HG03432 (cell line): ENCODE measurements at regions not wholly inside any gene's neighbourhood (a gene's known extent, or its start where the extent isn't known, plus 50 kb on each side); places are given as distances from the start of the nearest gene placed in this dataset.
"Not testable (repeated sequence)": the region's sequence is repeated elsewhere in the genome, so short reads cannot be mapped to it uniquely, and the experiment has no call there.

Source experiments
- ATAC-seq: cut with Tn5 transposase; IDR thresholded peaks from one replicate; pipeline ENCODE4 v1.9.1; 2021; ENCODE audit warnings: mild to moderate bottlenecking, moderate library complexity; ENCODE audit not compliant: unreplicated experiment

DNA sequence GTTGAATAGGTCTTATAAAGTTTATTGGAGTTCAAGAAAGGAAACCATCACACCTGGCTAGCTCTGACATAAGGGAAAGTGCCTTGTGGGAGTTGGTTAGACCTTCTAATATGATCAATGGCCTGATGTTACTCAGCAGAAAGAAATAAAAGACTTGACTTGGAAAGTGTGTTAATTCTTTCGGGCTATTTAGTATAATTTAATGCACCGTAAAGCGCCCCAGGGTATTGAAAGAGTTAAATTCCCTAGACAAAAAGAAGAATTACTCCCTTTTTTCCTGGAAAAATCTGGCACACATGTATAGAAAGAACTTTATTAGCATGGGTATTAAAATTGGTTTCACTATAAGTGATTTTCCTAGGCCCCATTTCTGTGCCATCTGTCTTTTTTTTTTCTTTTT is 1125.7 kb upstream of the FLRT2 start:
- no peak for ATAC-seq

DNA sequence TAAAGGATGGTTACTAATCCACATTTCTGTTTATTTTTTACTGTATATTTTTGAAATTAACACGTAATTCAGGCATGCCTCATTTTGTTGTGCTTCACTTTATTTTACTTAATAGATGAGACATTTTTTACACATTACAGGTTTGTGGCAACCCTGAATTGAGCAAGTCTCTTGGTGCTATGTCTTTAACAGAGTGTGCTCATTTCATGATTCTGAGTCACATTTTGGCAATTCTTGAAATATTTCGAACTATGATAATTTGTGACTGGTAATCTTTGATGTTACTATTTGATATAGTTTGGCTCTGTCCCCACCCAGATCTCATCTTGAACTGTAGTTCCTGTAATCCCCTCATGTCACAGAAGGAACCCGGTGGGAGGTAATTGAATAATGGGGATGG is 1120.5 kb upstream of the FLRT2 start:
- no peak for ATAC-seq

DNA sequence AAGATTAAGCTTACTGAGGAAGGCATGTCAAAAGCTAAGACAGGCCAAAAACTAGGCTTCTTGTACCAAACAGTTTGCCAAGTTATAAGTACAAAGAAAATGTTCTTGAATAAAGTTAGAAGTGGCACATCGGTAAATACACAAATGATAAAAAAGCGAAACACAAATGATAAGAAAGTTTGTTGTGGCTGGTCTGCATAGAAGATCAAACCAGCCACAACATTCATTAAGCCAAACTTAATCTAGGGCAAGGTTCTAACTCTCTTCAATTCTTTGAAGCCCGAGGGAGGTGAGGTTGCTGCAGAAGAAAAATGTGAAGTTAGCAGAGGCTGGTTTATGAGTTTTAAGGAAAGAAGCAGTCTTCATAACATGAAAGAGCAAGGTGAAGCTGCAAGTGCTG is 1119.6 kb upstream of the FLRT2 start:
- no peak for ATAC-seq

DNA sequence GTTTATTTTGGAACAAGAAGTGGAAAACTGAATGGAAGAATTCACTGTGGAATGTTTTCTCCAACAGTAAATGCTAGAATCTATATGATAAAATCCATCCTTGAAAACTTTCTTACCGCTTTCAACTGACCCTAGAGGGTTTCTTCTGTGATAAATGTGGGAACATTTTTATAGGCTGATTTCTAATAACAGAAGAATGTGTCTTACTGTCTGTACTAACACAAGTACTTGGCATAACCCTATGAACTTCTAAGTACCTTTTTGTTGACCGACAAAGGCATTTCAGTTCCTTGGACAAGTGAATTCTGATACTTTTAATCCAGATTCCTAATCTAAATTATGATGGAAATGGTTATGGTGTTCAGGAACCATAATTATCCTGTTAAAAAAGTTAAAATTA is 1109.7 kb upstream of the FLRT2 start:
- no peak for ATAC-seq

DNA sequence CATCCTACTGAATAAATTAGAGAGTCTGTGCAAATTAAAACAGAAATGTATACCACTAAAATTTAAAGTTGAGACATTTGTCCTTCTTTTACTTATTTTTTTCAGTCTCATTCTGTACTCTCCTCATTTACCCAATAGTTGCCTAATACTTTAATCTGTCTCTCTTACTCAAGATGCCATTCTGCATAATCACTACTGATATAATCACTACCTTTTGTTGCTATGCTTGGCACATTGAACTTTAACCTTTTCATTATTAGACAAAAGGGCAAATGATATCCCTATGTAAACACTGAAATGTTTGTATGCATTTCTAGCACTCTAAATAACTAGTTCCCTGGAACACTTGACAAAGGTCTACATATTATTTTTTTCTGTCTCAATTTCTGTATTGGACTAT is 1108.3 kb upstream of the FLRT2 start:
- ATAC-seq, result no peak

DNA sequence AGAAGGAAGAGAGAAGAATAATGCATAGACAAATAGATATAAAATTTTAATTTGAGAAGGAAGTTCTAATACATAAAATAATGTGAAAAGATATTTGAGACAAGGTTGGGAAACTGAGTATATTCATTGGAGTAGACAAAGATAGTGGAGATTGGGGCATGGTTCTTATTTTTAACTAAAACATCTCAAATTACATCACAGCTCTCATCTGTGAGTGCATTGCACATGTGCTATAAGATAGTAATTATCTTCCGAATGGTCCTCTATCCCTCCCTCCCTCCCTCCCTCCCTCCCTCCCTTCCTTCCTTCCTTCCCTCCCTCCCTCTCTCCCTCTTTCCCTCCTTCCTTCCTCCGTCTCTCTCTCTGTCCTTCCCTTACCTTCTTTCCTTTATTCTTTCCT is 1104.0 kb upstream of the FLRT2 start:
- ATAC-seq, result no peak

DNA sequence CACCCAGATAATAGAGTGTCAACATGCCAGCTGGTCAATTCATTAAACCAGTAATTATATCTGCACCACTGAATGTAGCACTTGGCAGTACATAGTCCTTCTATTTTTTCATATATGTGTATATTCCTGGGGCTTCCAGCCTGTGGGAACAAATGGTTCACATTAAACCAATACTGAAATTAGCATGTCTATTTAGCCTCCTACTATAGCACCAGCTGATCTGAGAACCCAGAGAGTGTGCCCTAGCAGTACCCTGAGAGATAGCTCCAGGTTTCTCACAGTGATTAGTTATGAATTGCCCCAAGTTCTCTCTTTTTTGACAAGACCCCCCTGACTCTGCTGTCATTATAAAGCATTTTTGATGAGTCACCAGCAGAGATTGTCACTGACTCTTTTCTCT is 1097.3 kb upstream of the FLRT2 start:
- ATAC-seq, result no peak

DNA sequence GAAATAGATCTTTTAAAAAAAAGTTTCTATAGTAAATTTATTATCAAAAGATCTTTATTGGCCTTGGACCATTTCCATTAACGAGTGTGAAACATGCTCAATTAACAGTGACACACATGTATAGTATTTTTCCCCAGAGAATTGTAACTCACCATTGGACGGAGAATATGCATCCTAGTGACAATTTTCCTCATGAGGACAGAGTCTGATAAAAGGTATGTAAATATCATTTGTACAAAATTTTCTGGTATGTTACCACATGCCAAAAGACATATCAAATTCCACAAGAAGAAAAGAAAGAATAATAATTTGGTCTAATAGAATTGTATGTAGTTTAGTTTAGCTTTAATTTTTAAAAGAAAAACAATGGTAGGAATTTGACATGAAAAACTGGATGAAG is 1096.0 kb upstream of the FLRT2 start:
- ATAC-seq, result no peak

DNA sequence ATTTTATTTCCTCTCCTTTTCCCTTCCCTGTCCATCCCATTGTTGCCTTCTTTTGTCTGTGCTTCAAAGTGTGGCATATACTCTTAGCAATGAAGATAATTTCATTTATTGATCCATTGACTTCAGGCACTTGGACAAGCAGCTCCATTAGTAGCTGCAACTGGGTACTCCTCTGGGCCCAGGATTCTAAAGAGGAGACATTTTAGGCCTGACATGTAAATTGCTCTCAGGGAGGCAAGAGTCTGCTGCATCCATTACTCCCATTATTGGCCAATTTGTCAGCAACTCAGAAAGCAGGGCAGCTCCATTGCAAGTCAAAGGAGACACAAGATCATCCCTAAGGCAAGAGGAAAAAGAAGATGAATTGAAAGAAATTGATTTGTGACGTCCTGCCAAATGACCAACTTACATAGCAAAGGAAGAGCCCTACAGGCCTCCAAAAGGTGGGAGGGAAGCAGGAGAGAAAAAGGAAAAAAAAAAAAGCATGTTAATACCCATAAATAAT is 1094.1 kb upstream of the FLRT2 start:
- ATAC-seq, result no peak

DNA sequence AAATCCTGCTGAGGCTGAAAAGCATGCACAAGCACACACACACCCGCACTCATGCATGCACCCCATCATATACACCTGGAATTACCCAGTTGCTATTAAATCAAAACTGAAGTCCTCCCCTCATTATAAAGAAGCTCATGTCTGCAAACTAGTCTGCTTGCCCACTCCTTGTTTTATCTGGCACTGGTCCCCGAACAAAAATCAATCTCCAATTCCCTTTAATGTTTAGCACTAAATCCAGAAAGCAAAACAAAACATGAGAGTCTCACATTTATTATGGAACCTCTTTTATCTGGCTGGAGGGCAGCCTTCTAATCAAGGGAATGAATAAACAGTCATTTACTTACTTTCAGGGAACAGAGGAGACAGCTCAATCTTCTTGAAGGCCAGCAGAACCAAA is 1093.4 kb upstream of the FLRT2 start:
- no peak for ATAC-seq

DNA sequence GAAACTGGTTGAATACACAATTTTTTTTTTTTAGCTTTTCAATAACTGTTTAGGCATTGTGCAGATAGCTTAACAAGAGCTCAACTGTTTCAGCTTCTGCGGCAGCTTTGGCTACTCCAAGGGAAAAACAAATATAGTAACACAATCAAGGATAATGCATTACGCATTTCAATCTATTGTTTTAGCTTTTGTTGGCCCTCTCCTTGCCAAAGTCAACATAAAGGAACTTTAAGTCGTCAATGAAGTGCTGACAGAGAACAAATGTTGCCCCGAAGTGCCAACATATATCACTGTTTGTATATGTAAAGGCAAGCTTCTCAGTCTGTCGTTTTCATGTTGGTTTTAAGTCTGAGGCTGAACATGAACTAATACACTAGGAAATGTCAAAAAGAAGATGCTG is 1087.4 kb upstream of the FLRT2 start:
- no peak for ATAC-seq

DNA sequence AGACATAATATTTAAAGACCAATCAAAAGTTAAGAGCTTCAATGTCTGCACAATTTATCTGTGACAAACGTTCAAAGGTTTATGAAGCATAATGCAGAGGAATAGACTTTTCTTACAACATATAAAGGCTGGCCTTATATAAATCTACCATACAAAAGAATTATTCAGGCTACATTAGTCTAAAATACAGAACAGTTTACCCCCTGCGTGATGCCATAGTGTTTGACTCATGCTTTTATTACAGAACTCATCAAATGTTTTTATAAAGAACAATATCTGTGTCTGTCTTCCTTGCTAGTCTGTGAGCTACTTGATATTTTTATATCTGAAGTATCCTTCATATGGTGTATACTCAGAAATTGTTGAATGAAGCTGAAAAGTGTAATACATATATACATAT is 1084.5 kb upstream of the FLRT2 start:
- no peak for ATAC-seq

DNA sequence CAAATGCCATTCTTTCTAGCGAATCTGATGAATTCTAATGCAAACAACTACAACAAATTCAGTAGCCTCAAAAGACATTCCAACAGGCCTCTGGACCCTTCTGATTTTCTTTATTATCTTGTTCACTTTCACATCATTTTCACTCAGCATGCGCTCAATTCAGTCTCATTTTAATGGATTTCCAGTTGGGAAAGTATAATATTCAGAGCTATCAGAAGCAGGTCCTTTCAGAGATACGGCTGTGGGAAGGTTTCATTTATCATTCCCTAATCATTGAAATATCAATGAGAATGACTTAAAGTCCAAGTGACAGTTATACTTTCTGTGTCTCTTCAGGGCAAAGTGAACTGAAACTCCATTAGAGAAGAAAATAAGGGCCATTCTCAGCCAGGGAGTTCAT is 1083.7 kb upstream of the FLRT2 start:
- ATAC-seq, result no peak

DNA sequence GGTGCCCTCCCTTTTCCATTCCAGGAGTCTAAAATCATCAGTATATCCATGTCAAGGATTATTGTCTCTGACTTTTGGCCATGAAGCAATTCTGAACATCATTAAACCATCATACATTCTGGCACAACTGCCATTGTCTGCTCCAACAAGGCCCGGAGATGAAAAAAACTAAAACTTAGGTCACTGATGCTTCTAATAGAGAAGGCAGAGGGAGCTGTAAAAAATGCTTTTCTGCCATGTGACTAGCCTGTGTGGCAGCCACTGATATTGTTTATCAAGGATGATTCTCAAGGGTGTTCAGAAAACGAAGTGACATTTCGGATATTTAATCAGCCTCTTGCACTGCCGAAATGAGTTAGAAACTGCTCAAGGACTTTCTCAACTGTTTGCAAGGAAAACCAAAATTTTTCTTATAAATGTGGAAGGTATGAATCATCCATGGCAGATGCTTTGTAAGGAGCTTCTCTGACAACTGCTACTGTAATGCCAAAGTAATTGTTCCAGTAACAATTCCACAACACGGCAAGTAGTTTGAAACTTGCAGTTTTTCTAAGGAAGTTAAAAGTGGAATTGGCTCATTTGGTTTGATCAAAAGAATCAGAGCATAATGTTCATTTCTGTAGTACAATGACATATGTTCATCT is 1076.5 kb upstream of the FLRT2 start:
- no peak for ATAC-seq

DNA sequence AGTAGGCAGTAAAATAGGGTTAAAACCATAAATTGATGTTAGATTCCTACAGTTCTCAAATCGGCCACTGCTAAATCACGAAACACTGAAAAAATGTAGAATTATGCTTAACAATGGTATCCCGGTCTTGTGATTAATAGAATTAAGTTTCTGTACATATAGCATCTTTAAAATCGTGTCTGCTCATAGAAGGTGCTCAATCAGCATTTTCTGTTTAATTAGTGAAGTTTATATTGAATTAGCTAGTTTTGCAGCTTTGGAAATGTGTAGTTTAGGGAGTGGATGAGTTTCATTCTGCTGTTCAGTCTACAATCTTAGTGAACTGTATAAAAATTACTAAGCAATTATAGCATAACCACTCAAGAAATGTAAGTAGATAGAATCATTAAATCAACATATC is 1075.8 kb upstream of the FLRT2 start:
- ATAC-seq, result no peak

DNA sequence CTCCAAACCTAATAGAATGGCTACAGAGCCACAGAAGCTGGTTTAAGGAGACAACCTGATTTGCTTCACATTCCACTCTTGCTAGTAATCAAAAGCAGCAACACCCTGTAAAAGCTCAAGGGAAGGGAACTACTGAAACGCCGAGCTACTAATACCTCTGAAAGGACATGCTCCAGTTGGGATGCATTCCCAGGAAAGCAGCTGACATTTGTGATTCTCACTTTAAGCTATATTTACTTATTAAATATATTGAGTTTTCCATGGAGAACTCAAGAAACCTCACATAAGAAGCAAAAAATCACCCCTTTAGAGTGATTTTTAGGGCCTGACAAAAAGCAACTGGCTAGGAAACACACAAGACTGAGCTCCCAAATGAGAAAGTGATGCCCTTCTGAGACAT is 1073.0 kb upstream of the FLRT2 start:
- ATAC-seq, result no peak

DNA sequence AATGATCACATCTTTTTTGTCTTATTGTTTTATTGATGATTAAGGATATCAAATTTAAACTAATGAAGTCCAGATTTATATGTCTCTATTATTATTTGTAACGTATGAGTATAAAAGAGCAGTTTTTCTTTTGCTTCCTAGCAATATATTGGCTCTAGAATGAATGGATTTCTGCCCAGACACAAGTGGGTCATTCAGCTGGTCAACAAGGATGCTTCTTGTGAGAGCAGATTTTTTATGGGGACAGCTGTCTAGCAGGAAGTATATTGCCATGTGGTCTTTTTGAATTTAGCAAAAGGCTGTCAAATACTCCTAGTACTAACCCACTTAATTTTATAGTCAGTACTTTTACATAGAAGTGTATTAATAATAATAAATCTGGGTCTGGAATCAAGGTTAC is 1071.1 kb upstream of the FLRT2 start:
- no peak for ATAC-seq

DNA sequence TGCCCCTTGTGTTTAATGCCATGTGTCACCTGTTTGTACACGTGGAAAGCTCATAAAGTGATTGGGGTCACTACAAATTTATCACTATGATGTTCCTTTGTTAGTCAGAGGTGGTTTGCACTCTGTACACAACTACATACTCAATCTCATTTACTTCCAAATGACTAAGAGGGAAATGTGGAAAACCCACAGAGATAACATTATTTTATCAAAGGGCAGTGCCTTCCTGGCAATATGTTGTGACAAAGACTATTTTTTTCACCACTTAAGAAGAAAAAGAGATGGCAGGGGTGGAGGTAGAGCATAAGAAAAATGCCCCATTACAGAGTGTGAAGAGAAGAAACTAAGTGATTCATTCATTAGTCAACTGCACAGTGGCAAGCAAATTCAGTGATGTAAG is 1064.1 kb upstream of the FLRT2 start:
- no peak for ATAC-seq

DNA sequence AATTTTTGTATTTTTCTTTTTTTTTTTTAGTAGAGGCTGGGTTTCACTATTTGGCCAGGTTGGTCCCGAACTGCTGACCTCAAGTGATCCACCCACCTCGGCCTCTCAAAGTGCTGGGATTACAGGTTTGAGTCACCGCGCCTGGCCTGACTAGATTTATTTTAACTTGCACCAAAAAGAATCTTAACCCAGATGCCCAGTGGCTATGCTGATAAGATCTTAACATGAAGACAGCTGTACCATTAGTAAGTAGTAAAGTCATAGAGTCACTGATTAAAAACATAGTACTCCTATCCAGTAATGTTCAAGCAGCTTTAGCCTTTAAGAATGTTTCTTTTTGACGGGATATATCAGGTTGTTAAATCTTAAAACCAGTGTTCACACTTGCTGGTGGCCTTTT is 1061.8 kb upstream of the FLRT2 start:
- no peak for ATAC-seq

DNA sequence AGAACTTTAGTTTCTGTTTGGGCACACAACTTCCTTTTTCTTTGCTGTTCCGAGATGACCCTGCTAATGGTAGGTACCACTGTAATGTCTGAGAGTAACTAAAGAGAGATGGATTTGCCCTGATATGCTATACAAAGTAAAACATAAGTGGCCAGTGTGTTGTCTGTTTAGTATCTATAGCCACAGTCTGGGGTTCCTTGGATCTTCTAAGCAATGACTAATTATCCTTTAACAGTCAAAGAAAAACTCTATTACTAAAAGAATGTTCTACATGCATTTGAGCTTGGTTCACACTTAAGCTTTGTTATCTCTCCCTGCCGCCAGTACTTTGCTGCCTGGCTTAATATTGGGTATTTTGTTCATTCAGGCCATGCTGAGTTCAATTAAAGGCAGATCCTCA is 1051.9 kb upstream of the FLRT2 start:
- no peak for ATAC-seq

DNA sequence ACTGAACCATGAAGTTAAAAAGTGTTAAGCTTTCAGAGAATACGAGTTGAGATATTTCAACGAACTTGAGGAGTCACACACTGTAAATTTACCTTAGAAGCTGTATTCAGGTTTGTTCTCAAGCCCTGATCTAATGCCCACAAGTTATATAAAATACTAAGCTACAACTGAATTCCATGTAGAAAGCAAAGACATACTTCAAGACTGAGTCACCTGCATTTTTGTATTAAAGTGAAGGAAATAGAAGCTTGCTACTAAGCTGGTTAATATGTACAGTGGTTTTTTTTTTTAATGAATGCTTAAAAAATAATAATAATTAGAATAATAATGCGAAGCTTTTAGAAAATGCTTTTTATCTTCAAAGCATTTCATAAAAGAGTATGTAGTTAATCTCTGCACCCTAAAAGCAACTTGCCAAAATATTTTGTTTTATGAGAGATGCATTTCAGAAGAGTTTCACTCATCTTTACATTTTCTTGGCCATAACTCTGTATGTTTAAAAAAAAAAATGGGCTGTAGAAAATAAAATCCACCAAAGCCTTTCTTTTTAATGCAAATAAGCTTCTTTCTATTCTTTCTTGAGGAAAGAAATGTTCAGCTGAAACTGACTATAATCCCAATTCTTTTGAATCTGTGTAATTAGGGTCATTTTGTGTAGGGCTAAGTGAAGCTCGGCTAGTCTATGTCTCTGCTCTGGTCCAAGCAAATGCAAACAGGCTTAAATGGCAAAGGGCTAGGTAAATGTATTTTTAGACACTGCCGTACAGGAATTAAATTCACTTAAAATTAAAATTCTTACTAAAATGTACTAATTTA is 1047.5 kb upstream of the FLRT2 start:
- ATAC-seq, result no peak

DNA sequence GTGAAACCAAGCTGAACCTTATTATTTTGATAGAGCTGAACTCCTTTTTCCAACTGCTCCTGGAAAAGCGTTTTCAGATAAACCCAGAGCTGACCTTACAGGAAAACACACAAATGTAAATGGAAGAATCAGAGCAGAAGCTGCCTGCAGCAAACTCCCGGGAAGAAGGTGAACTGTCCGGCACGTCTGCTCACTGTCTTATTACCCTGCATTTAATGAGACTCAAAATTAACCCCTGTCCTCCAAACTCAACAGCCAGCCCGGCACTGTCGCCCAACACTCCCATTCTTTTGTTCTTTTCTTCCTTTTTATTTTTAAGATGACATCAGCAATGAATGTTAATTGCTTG is 1046.9 kb upstream of the FLRT2 start:
- no peak for ATAC-seq

DNA sequence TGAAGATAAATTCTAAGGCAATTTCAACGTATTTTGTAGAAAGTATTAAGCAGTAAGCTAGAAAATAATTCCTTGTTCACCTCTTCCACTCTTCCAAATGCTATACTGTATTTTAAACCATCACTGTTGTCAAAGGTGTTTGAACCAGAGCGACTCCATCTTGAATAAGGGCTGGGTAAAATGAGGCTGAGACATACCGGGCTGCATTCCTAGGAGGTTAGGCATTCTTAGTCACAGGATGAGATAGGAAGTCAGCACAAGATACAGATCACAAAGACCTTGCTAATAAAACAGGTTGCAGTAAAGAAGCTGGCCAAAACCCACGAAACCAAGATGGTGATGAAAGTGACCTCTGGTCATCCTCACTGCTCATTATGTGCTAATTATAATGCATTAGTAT is 1045.7 kb upstream of the FLRT2 start:
- ATAC-seq, result not testable (repeated sequence)
